Umbilical cord (tissue), 1 donor: ENCODE measurements at regions not wholly inside any gene's neighbourhood (a gene's known extent, or its start where the extent isn't known, plus 50 kb on each side); places are given as distances from the start of the nearest gene placed in this dataset.

Experiments used
- DNase-seq: peaks from one replicate; pipeline ENCODE4 v3.0.0-alpha.2; 2015; ENCODE audit warnings: low spot score

GRCh38 chr19:5392486-5392885 lies 51.9 kb upstream of the PTPRS start:
- no peak for DNase-seq

GRCh38 chr19:5393088-5393487 lies 52.5 kb upstream of the PTPRS start:
- no peak for DNase-seq

- no peak for DNase-seq
Measured at GRCh38 chr19:5394551-5395505, 54.2 kb upstream of the PTPRS start.

- DNase-seq, result no peak
Measured at GRCh38 chr19:5395556-5395955, 54.9 kb upstream of the PTPRS start.

- no peak for DNase-seq
Measured at GRCh38 chr19:5396096-5396939, 55.7 kb upstream of the PTPRS start.

- no peak for DNase-seq
Measured at GRCh38 chr19:5396963-5397362, 56.4 kb upstream of the PTPRS start.

GRCh38 chr19:5397804-5398692 lies 57.2 kb upstream of the ZNRF4 start:
- DNase-seq, result peak; percentile 2

- no peak for DNase-seq
Measured at GRCh38 chr19:5398693-5399057, 56.5 kb upstream of the ZNRF4 start.

- DNase-seq, result peak; percentile 93
Measured at GRCh38 chr19:5403968-5404640, 51.1 kb upstream of the ZNRF4 start.
